ENCODE measurements at regions not wholly inside any gene's neighbourhood (a gene's known extent, or its start where the extent isn't known, plus 50 kb on each side); places are given as distances from the start of the nearest gene placed in this dataset.

DNA sequence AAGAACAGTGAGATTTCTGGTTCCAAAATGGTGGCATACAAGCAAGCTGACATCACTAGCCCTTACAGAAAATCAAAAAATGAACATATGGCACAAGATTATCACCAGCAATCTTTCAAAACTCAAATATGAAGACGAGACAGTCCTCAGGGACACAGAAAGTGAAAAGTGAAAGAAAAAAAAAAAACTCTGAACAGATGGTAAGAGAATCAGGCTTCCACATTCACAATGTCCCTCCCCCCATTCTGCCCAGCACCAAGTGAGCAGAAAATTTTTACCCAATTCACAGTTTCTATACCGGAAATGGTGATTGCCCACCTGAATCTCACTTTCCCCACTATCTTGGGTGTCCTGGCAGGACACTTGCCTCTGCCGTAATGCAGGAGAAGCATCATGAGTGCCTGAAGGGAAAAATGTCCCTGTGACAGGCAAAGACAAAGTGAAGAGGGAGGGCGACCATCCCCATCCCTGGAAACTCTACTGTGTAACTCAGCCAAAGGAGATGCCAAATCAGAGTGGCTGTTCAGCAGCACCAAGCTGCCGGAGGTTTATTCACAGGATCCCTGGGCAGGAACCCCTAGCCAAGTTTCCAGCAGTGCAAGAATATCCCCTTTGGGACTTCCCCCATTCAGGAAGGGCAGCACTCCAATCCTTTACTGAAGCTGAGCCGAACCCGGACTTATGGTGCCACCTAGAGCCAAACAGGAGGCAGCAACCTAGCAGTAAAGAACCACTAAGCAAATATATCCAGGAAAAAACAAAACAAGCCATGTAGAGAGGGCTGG, 312.2 kb downstream of the LRATD1 start:
- DNase-seq (ENCODE audit: low read depth in 1 of 2, low spot score in 1 of 2) = peak in 1 of 2 experiments; percentile 24
- Histone ChIP-seq H3K27me3 (ENCODE audit: insufficient read depth, poor library complexity, severe bottlenecking) (peaks cover 3% of the 10 kb centered on the region), H3K4me3 (replicated peaks; ENCODE audit: insufficient read depth, low read length) (no peak overlapping the region), H3K27ac (replicated peaks) (no peak overlapping the region)
- TF ChIP-seq, protein P1, sequence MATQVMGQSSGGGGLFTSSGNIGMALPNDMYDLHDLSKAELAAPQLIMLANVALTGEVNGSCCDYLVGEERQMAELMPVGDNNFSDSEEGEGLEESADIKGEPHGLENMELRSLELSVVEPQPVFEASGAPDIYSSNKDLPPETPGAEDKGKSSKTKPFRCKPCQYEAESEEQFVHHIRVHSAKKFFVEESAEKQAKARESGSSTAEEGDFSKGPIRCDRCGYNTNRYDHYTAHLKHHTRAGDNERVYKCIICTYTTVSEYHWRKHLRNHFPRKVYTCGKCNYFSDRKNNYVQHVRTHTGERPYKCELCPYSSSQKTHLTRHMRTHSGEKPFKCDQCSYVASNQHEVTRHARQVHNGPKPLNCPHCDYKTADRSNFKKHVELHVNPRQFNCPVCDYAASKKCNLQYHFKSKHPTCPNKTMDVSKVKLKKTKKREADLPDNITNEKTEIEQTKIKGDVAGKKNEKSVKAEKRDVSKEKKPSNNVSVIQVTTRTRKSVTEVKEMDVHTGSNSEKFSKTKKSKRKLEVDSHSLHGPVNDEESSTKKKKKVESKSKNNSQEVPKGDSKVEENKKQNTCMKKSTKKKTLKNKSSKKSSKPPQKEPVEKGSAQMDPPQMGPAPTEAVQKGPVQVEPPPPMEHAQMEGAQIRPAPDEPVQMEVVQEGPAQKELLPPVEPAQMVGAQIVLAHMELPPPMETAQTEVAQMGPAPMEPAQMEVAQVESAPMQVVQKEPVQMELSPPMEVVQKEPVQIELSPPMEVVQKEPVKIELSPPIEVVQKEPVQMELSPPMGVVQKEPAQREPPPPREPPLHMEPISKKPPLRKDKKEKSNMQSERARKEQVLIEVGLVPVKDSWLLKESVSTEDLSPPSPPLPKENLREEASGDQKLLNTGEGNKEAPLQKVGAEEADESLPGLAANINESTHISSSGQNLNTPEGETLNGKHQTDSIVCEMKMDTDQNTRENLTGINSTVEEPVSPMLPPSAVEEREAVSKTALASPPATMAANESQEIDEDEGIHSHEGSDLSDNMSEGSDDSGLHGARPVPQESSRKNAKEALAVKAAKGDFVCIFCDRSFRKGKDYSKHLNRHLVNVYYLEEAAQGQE (IDR thresholded peaks at IDR 0.05; ENCODE audit: insufficient replicate concordance, low read depth) = no peak
- TF ChIP-seq, protein P2, sequence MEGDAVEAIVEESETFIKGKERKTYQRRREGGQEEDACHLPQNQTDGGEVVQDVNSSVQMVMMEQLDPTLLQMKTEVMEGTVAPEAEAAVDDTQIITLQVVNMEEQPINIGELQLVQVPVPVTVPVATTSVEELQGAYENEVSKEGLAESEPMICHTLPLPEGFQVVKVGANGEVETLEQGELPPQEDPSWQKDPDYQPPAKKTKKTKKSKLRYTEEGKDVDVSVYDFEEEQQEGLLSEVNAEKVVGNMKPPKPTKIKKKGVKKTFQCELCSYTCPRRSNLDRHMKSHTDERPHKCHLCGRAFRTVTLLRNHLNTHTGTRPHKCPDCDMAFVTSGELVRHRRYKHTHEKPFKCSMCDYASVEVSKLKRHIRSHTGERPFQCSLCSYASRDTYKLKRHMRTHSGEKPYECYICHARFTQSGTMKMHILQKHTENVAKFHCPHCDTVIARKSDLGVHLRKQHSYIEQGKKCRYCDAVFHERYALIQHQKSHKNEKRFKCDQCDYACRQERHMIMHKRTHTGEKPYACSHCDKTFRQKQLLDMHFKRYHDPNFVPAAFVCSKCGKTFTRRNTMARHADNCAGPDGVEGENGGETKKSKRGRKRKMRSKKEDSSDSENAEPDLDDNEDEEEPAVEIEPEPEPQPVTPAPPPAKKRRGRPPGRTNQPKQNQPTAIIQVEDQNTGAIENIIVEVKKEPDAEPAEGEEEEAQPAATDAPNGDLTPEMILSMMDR (IDR thresholded peaks at IDR 0.05; ENCODE audit: insufficient read depth, low read length) = peak; percentile 12

DNA sequence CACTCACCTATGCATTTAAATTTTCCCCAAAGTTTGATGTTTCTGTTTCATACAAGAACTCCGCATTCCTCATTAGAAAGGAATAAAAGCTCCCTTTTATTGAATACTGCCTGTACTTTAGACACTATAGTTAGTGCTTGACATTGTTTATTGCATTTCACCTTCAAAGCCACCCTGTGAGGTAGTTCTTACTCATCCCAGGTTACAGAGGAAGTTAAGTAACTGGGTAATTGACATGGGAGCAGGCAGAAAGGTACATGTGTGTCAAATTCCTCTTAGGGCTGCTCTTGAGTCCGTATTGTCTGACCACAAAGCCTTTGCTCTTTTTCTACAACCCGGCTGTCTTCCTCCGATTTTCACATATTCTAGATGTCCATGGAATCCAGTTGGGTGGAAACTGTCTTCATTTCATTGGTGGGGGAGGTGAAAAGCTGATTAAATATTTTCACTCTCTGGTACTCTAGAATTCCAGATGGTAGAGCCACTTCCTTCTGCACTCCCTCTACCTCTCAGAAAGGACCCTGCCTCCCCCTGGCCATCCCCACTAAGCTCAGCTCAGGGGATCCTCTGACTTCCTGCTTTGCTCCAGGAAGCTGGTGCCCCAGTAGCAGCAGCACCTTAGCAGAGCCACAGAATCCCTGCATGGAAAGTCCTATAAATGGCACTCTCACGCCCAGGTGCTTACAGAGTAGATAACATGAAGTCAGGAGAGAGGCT, 319.2 kb downstream of the LRATD1 start:
- TF ChIP-seq GABPA (IDR thresholded peaks at IDR 0.05; ENCODE audit: low read depth) = no peak
- TF ChIP-seq, protein P2 (IDR thresholded peaks at IDR 0.05; ENCODE audit: insufficient read depth, low read length) = no peak
- TF ChIP-seq SPI1 (IDR thresholded peaks at IDR 0.05; ENCODE audit: borderline replicate concordance, low read depth) = no peak
- TF ChIP-seq, protein P1 (IDR thresholded peaks at IDR 0.05; ENCODE audit: insufficient replicate concordance, low read depth) = no peak
- TF ChIP-seq POLR2AphosphoS5 (IDR thresholded peaks at IDR 0.05; ENCODE audit: low read depth) = no peak
- no peak for DNase-seq (ENCODE audit: low read depth in 1 of 2, low spot score in 1 of 2)

DNA sequence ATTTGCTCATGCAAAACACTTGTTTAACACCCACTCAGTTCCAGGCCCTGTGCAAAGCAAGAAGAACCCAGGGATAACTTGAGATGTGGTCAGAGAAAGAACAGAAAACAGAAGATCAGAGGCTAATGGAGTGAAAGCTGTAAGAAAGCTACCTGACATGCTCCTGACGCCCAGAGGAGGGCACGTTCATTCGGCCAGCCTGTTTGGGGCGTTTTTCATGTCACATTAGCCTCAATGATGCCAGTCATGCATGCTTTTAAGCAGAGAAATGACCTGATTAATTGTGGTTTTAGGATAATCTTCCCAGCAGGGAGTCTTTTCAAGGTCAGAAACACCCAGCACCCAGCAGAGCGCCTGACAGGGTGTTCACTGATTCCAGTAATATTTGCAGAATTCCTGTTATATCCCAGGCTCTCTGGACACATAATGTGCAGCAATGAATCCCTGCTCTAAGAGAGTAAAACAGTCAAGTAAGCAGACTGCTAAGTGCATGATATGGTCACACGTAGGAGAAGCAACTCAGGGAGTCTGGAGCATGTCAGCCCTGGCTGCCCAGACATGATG, 320.0 kb downstream of the LRATD1 start:
- DNase-seq (ENCODE audit: low read depth in 1 of 2, low spot score in 1 of 2) = no peak

More for the DNA sequence above, 319.2 kb downstream of the LRATD1 start:
- Histone ChIP-seq H3K4me3 (replicated peaks; ENCODE audit: insufficient read depth, low read length) (no peak overlapping the region), H3K27me3 (ENCODE audit: insufficient read depth, poor library complexity, severe bottlenecking) (no peaks in the 10 kb centered on the region), H3K27ac (replicated peaks) (no peak overlapping the region)

More for the DNA sequence above, 320.0 kb downstream of the LRATD1 start:
- no peak overlapping the region for H3K4me3 ChIP-seq (replicated peaks; ENCODE audit: insufficient read depth, low read length)
- no peaks in the 10 kb centered on the region for H3K27me3 ChIP-seq (ENCODE audit: insufficient read depth, poor library complexity, severe bottlenecking)
- H3K27ac ChIP-seq (replicated peaks) = no peak overlapping the region
- TF ChIP-seq, protein P1 (IDR thresholded peaks at IDR 0.05; ENCODE audit: insufficient replicate concordance, low read depth) = no peak
- TF ChIP-seq GABPA (IDR thresholded peaks at IDR 0.05; ENCODE audit: low read depth) (no peak), SPI1 (IDR thresholded peaks at IDR 0.05; ENCODE audit: borderline replicate concordance, low read depth) (no peak), POLR2AphosphoS5 (IDR thresholded peaks at IDR 0.05; ENCODE audit: low read depth) (no peak)
- TF ChIP-seq, protein P2 (IDR thresholded peaks at IDR 0.05; ENCODE audit: insufficient read depth, low read length) = no peak

All from HL-60 (cell line).